ENCODE measurements at regions not wholly inside any gene's neighbourhood (a gene's known extent, or its start where the extent isn't known, plus 50 kb on each side); places are given as distances from the start of the nearest gene placed in this dataset.

DNA sequence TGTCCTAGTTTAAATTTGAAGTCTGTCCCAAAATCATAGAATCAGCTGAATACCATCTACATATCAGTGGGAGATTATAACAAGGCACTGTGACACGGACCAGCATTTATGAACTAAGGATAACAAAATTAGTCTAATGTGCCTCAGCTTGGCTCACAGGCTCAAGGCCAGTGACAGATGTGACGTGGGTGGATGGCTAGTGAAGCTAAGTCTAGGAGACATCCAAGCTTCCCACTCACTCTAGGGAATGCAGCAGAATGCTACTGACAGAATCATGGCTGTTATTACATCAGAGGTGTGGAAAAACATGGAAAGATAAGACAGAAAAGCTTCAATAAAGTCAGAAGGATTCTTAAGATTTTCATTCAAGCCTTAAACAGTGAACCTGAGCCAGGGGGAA lies 329.9 kb downstream of the NAF1 start:
- TF ChIP-seq, protein P1, sequence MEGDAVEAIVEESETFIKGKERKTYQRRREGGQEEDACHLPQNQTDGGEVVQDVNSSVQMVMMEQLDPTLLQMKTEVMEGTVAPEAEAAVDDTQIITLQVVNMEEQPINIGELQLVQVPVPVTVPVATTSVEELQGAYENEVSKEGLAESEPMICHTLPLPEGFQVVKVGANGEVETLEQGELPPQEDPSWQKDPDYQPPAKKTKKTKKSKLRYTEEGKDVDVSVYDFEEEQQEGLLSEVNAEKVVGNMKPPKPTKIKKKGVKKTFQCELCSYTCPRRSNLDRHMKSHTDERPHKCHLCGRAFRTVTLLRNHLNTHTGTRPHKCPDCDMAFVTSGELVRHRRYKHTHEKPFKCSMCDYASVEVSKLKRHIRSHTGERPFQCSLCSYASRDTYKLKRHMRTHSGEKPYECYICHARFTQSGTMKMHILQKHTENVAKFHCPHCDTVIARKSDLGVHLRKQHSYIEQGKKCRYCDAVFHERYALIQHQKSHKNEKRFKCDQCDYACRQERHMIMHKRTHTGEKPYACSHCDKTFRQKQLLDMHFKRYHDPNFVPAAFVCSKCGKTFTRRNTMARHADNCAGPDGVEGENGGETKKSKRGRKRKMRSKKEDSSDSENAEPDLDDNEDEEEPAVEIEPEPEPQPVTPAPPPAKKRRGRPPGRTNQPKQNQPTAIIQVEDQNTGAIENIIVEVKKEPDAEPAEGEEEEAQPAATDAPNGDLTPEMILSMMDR (conservative IDR thresholded peaks at IDR 0.05; ENCODE audit: low read length): no peak
- TF ChIP-seq EZH2phosphoT487 (IDR thresholded peaks at IDR 0.05; ENCODE audit: borderline replicate concordance, low read depth, low read length): no peak
